ENCODE measurements at regions not wholly inside any gene's neighbourhood (a gene's known extent, or its start where the extent isn't known, plus 50 kb on each side); places are given as distances from the start of the nearest gene placed in this dataset.

GRCh38 chr9:16105168-16106020, 552.6 kb downstream of the CCDC171 start:
- no peaks in the 10 kb centered on the region for H3K27me3 Mint-ChIP-seq
- no peak for TF ChIP-seq CTCF (IDR thresholded peaks at IDR 0.05; ENCODE audit: unreplicated experiment)
- H3K4me3 Mint-ChIP-seq (ENCODE audit: low read depth), result no peak overlapping the region
- H3K9me3 Mint-ChIP-seq (ENCODE audit: low read depth), result no peaks in the 10 kb centered on the region
- no peak overlapping the region for H3K27ac Mint-ChIP-seq
- no peaks in the 10 kb centered on the region for H3K36me3 Mint-ChIP-seq (ENCODE audit: insufficient read depth)
- DNase-seq (ENCODE audit: low spot score, unreplicated experiment), result no peak
- peaks cover 35% of the 10 kb centered on the region for H3K4me1 Mint-ChIP-seq (ENCODE audit: low read depth)

GRCh38 chr9:16106021-16106571, 553.3 kb downstream of the CCDC171 start:
- H3K36me3 Mint-ChIP-seq (ENCODE audit: insufficient read depth), result no peaks in the 10 kb centered on the region
- H3K27me3 Mint-ChIP-seq, result no peaks in the 10 kb centered on the region
- H3K9me3 Mint-ChIP-seq (ENCODE audit: low read depth), result no peaks in the 10 kb centered on the region
- no peak for DNase-seq (ENCODE audit: low spot score, unreplicated experiment)
- no peak overlapping the region for H3K4me3 Mint-ChIP-seq (ENCODE audit: low read depth)
- H3K4me1 Mint-ChIP-seq (ENCODE audit: low read depth), result peaks cover 29% of the 10 kb centered on the region
- TF ChIP-seq CTCF (IDR thresholded peaks at IDR 0.05; ENCODE audit: unreplicated experiment), result no peak
- no peak overlapping the region for H3K27ac Mint-ChIP-seq

GRCh38 chr9:16112116-16112515, 559.3 kb downstream of the CCDC171 start:
- H3K27ac Mint-ChIP-seq, result no peak overlapping the region

GRCh38 chr9:16115994-16116393, 563.2 kb downstream of the CCDC171 start:
- no peak for TF ChIP-seq CTCF (IDR thresholded peaks at IDR 0.05; ENCODE audit: unreplicated experiment)
- Mint-ChIP-seq H3K36me3 (ENCODE audit: insufficient read depth) (no peaks in the 10 kb centered on the region), H3K27ac (no peak overlapping the region), H3K4me1 (ENCODE audit: low read depth) (no peaks in the 10 kb centered on the region), H3K27me3 (no peaks in the 10 kb centered on the region), H3K4me3 (ENCODE audit: low read depth) (no peak overlapping the region), H3K9me3 (ENCODE audit: low read depth) (no peaks in the 10 kb centered on the region)
- no peak for DNase-seq (ENCODE audit: low spot score, unreplicated experiment)

More at GRCh38 chr9:16112116-16112515, 559.3 kb downstream of the CCDC171 start:
- H3K9me3 Mint-ChIP-seq (ENCODE audit: low read depth), result no peaks in the 10 kb centered on the region
- H3K4me3 Mint-ChIP-seq (ENCODE audit: low read depth), result no peak overlapping the region
- no peak for TF ChIP-seq CTCF (IDR thresholded peaks at IDR 0.05; ENCODE audit: unreplicated experiment)
- no peak for DNase-seq (ENCODE audit: low spot score, unreplicated experiment)
- H3K36me3 Mint-ChIP-seq (ENCODE audit: insufficient read depth), result no peaks in the 10 kb centered on the region
- no peaks in the 10 kb centered on the region for H3K4me1 Mint-ChIP-seq (ENCODE audit: low read depth)
- H3K27me3 Mint-ChIP-seq, result no peaks in the 10 kb centered on the region

- TF ChIP-seq CTCF (IDR thresholded peaks at IDR 0.05; ENCODE audit: unreplicated experiment), result no peak
- Mint-ChIP-seq H3K27ac (no peak overlapping the region), H3K9me3 (ENCODE audit: low read depth) (no peaks in the 10 kb centered on the region), H3K4me3 (ENCODE audit: low read depth) (no peak overlapping the region), H3K4me1 (ENCODE audit: low read depth) (no peaks in the 10 kb centered on the region), H3K27me3 (no peaks in the 10 kb centered on the region), H3K36me3 (ENCODE audit: insufficient read depth) (no peaks in the 10 kb centered on the region)
- no peak for DNase-seq (ENCODE audit: low spot score, unreplicated experiment)
Measured at GRCh38 chr9:16118043-16118442, 565.2 kb downstream of the CCDC171 start.
